Thymus (tissue), 11 donors: ENCODE measurements at regions not wholly inside any gene's neighbourhood (a gene's known extent, or its start where the extent isn't known, plus 50 kb on each side); places are given as distances from the start of the nearest gene placed in this dataset.
A peak's percentile ranks its signal among the peaks of the same experiment; 100 is the strongest.

Experiments used
- DNase-seq, 9 donors: peaks; one replicate each; pipeline ENCODE4 v3.0.0-alpha.2; 2013; ENCODE audit warnings: low spot score in 9 of 9, low read depth in 6 of 9, missing footprints in 1 of 9
- H3K27ac ChIP-seq, 2 donors: one replicate each; pipeline ENCODE4 v1.5.1; 2013; ENCODE audit warnings: control low read depth in 1 of 2, low read depth in 1 of 2, low read length in 1 of 2, mild to moderate bottlenecking in 1 of 2, moderate library complexity in 1 of 2
- H3K27me3 ChIP-seq, 2 donors: one replicate each; pipeline ENCODE4 v1.5.1; 2013; ENCODE audit warnings: low read length in 1 of 2; ENCODE audit not compliant: control insufficient read depth in 2 of 2, insufficient read depth in 1 of 2
- H3K36me3 ChIP-seq, 2 donors: one replicate each; pipeline ENCODE4 v1.5.1; 2013; ENCODE audit warnings: low read length in 1 of 2, mild to moderate bottlenecking in 1 of 2, moderate library complexity in 1 of 2; ENCODE audit not compliant: control insufficient read depth in 2 of 2, insufficient read depth in 2 of 2
- H3K4me1 ChIP-seq, 2 donors: one replicate each; pipeline ENCODE4 v1.5.1; 2013; ENCODE audit warnings: low read length in 2 of 2; ENCODE audit not compliant: control insufficient read depth in 2 of 2, insufficient read depth in 2 of 2
- H3K4me3 ChIP-seq, 2 donors: one replicate each; pipeline ENCODE4 v1.5.1; 2013; ENCODE audit warnings: low read length in 2 of 2, control low read depth in 1 of 2, mild to moderate bottlenecking in 1 of 2
- H3K9me3 ChIP-seq, 2 donors: one replicate each; pipeline ENCODE4 v1.5.1; 2013; ENCODE audit warnings: low read length in 1 of 2, mild to moderate bottlenecking in 1 of 2; ENCODE audit not compliant: control insufficient read depth in 2 of 2, insufficient read depth in 1 of 2
- WGBS: extraction: QIAGEN DNeasy Blood & Tissue Kit; methylation state at CpG from one replicate; pipeline ENCODE4 v1.1.7; 2013; 5-methylcytosine and 5-hydroxymethylcytosine counted together
- donor health status: healthy.

GRCh38 chr2:136378712-136379595 is 261.0 kb upstream of the CXCR4 start:
- H3K27ac ChIP-seq: no peak overlapping the region
- no peaks in the 10 kb centered on the region for H3K9me3 ChIP-seq
- H3K27me3 ChIP-seq: no peaks in the 10 kb centered on the region
- peaks cover 56 to 72% of the 10 kb centered on the region in 2 donors for H3K4me1 ChIP-seq
- 68% methylated on average over 4 of the region's 4 CpGs for WGBS
- no peaks in the 10 kb centered on the region for H3K36me3 ChIP-seq
- H3K4me3 ChIP-seq: no peak overlapping the region
- DNase-seq: peak; percentile 57 to 92 (median 83)

DNA sequence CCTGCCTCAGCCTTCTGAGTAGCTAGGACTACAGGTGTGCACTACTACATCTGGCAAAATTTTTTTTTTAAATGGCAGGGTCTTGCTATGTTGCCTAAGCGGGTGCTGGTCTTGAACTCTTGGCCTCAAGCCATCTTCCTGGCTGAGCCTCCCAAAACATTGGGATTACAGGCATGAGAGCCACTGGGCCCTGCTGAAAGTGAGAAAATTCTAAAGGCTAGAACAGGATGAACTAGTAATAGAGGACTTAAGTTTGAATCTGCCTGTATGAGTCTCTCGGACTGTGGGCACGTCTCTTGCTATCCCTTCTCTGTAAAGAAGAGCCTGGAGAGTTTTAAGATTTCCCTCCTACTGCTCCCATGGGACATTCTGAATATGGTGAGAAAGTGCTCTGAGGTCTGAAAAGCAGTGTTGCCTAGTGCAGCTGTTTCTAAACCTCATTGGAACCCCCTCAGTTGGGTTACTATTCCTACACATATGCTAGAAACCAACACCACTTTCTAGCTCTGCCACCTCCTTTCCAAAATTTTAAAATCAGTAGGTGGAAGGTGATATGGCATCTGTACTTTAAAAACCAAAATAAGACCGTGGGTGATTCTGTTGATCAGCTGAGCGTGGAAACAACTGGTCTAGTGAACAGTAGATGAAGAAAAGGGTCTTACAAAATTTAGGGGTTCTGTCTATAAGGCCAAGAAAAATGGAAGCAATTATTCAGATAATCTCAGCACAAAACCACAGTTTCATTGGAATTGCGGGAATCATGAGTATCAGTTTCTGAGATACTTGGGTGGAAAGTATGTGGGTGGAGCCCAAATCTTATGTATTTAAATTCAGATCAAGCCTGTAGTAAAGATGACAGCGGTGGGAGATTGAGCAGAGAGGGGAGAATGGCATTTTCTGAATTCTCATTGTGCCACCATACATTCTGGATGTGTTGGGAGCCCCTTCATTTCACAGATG is 259.8 kb upstream of the CXCR4 start:
- WGBS: 96% methylated on average over 7 of the region's 7 CpGs
- H3K4me1 ChIP-seq: peaks cover 49 to 65% of the 10 kb centered on the region in 2 donors
- no peaks in the 10 kb centered on the region for H3K36me3 ChIP-seq
- H3K4me3 ChIP-seq: no peak overlapping the region
- H3K27me3 ChIP-seq: no peaks in the 10 kb centered on the region
- no peaks in the 10 kb centered on the region for H3K9me3 ChIP-seq
- DNase-seq: no peak
- H3K27ac ChIP-seq: no peak overlapping the region

GRCh38 chr2:136376798-136377211 is 258.9 kb upstream of the CXCR4 start:
- 43% methylated on average over 6 of the region's 6 CpGs for WGBS
- Histone ChIP-seq H3K4me3 (no peak overlapping the region), H3K27ac (peak overlapping the region; percentile 72 to 80)

GRCh38 chr2:136376211-136376610 is 258.3 kb upstream of the CXCR4 start:
- H3K9me3 ChIP-seq: no peaks in the 10 kb centered on the region
- H3K27me3 ChIP-seq: no peaks in the 10 kb centered on the region
- 66% methylated on average over 6 of the region's 6 CpGs for WGBS
- H3K4me1 ChIP-seq: peaks cover 35 to 50% of the 10 kb centered on the region in 2 donors
- H3K27ac ChIP-seq: peak overlapping the region; percentile 72 to 80
- H3K4me3 ChIP-seq: no peak overlapping the region
- DNase-seq: peak in 4 of 9 donors; percentile 50 to 81 (median 60)
- H3K36me3 ChIP-seq: no peaks in the 10 kb centered on the region

More at GRCh38 chr2:136376798-136377211, 258.9 kb upstream of the CXCR4 start:
- Histone ChIP-seq H3K4me1 (peaks cover 41 to 56% of the 10 kb centered on the region in 2 donors), H3K36me3 (no peaks in the 10 kb centered on the region), H3K27me3 (no peaks in the 10 kb centered on the region), H3K9me3 (no peaks in the 10 kb centered on the region)
- DNase-seq: peak in 1 of 9 donors; percentile 49

GRCh38 chr2:136375017-136375901 is 257.3 kb upstream of the CXCR4 start:
- Histone ChIP-seq H3K4me3 (no peak overlapping the region), H3K36me3 (no peaks in the 10 kb centered on the region), H3K4me1 (peaks cover 32 to 44% of the 10 kb centered on the region in 2 donors), H3K9me3 (no peaks in the 10 kb centered on the region), H3K27ac (peak overlapping the region in 1 of 2 donors; percentile 72), H3K27me3 (no peaks in the 10 kb centered on the region)
- WGBS: 97% methylated on average over 5 of the region's 5 CpGs
- DNase-seq: no peak

DNA sequence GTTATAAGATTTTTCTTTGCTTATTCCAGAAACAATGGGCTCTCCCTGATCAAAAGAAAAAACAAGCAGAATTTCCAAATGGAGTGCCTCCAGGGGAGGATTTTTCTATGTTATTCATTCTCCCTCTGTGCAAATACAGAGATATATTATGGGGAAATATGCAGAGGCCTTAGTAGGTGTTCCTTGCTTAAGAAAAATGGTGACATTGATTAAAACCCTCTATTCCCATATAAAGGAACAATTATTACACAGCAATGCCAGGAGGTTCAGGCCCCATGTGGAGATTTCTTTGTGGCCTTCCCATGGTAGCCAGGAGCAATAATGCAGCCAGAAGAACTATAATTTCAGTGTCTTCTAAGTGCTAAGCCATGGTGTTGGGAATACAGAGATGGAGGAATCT is 255.9 kb upstream of the CXCR4 start:
- Histone ChIP-seq H3K36me3 (no peaks in the 10 kb centered on the region), H3K4me1 (peaks cover 28 to 36% of the 10 kb centered on the region in 2 donors), H3K27me3 (no peaks in the 10 kb centered on the region), H3K27ac (no peak overlapping the region), H3K4me3 (no peak overlapping the region), H3K9me3 (no peaks in the 10 kb centered on the region)
- DNase-seq: no peak

GRCh38 chr2:136373029-136373428 is 255.1 kb upstream of the CXCR4 start:
- 85% methylated on average over 1 of the region's 1 CpG for WGBS
- peaks cover 20 to 28% of the 10 kb centered on the region in 2 donors for H3K4me1 ChIP-seq
- H3K36me3 ChIP-seq: no peaks in the 10 kb centered on the region
- H3K27ac ChIP-seq: no peak overlapping the region
- no peak overlapping the region for H3K4me3 ChIP-seq
- H3K27me3 ChIP-seq: no peaks in the 10 kb centered on the region
- no peaks in the 10 kb centered on the region for H3K9me3 ChIP-seq
- DNase-seq: no peak

DNA sequence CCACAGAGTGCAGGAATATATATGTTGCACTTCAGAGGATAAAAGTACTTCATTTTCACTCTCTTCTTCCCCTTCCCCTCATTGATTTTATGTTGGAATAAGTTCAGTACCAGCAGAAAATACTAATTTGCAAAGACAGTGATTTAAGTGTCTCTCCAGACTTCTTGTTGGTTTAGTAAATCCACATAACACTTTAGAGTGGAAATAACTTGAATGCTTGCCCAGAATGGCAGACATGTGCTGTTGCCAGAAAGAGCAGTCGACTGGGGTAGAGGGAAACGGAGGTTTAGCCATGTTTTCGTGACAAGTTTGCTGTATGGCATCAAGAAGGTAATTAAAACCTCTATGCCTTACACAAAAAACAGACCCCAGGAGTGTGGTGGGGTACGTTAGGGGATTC is 246.0 kb upstream of the CXCR4 start:
- Histone ChIP-seq H3K27me3 (no peaks in the 10 kb centered on the region), H3K4me1 (peaks cover 0 to 4% of the 10 kb centered on the region in 2 donors), H3K36me3 (no peaks in the 10 kb centered on the region), H3K27ac (no peak overlapping the region), H3K9me3 (no peaks in the 10 kb centered on the region), H3K4me3 (no peak overlapping the region)
- WGBS: 73% methylated on average over 4 of the region's 4 CpGs
- no peak for DNase-seq
